GM21825 (cell line): ENCODE measurements at regions not wholly inside any gene's neighbourhood (a gene's known extent, or its start where the extent isn't known, plus 50 kb on each side); places are given as distances from the start of the nearest gene placed in this dataset.

ENCODE experiments used
- ATAC-seq: cut with Tn5 transposase; IDR thresholded peaks from one replicate; pipeline ENCODE4 v1.9.1; 2021; ENCODE audit warnings: mild to moderate bottlenecking, moderate library complexity; ENCODE audit not compliant: unreplicated experiment

DNA sequence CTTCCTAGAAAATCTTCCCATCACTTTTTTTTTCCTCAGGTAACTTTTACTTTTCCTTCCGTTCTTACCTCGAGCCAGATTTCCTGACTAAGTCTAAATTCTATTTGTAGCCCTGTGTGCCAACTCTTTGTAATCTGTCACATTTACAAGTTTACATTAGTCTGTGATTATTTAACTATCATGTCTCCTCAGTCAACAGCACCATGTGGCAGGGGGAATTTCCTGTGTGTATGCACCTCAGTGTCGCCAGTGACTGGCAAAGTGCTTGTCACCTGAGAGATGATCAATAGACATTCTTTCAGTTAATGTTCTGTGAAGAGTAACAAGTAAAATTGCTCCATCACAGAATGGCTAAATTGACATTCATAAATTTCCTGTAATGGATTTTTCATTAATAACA is 468.5 kb downstream of the PDGFC start:
- ATAC-seq, result no peak

DNA sequence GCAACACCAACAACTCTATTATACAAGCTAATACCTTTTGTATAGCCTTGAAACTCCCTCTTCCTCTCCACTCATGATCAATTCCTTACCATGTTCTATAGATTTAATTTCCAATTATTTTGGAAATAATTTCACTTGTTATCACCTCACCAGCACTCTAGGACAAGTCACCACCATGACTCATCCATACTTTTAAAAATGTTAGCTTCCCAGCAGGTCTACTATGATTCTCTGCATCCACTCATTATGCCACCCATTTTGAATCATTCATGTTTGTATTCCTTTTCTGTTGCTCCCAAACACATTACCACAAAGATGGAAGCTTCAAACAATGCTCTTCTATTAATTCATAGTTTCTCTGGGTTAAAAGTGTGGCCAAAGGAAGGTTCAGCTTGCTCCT is 469.6 kb downstream of the PDGFC start:
- no peak for ATAC-seq

- ATAC-seq, result no peak
Observed at GRCh38 chr4:156499684-156500083, 471.9 kb downstream of the PDGFC start.

DNA sequence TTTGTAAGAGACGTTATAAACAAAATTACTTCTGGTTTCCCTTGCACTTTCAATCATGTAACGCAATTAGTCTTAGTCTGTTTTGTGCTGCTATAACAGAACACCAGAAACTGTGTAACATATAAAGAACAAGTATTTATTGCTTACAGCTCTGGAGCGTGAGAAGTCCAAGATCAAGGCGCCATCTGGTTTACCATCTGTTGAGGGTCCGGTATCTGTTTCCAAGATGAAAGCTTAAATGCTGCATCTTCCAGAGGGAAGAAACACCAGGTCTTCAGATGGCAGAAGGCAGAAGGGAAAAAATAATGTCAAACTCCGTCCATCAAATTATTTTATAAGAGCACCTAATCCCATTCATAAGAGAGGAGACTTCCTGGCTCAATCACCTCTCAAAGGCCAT is 474.1 kb downstream of the PDGFC start:
- ATAC-seq, result no peak

DNA sequence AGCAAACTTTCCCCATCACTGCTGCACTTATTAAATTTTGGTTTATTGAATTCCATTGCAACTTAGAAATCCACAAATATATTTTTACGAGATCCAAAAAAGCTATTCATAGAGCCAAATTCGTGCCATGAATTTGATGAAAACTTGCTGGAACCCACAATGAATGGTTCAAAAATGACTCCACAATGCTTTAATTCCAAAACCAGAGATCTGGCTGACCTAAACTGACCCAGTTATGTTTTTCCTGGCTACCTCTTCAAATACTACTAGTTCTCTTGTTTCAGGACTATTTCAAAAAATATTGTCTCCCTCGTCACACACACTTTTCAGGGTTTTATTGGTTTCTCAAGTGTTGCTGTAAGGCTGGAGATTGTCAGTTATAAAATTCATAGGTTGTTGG is 474.8 kb downstream of the PDGFC start:
- ATAC-seq, result no peak

DNA sequence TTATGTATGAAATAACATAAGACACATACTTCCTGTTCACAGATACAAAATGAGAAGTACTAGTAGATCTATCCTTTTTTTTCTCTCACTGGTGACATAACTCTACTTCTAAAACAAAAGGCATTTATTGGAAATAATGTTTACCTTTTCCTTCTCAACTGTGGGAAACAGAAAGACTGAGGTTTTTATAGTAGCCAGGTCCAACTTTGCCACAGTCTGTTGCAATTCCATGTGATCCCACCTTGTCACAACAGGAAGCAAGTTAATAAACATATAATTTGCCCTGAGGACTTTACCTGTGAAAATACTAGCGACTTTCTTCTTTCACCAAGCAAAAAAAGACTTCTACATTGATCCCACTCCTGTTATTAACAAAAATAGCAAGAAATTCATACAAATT is 475.8 kb downstream of the PDGFC start:
- no peak for ATAC-seq

DNA sequence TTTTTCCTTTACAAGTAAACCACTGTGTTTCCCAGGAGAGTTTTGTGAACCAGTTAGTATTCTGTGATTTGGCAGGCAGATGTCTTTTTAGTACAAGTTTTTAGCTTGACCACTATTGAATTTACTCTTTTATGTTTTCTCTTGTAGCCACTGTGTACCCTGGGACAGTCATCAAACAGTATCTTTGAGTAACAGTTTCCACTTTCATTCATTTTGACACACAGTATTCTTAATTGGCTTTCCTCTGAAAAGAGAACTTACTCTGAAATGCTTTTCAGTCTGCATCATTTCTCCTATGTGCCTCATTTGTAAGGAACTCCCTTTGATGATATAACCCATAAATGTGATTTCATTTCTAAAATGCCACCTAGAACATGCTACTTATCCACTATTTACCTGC is 476.5 kb downstream of the PDGFC start:
- ATAC-seq, result no peak

- ATAC-seq, result no peak
Observed at GRCh38 chr4:156493858-156494257, 477.7 kb downstream of the PDGFC start.

DNA sequence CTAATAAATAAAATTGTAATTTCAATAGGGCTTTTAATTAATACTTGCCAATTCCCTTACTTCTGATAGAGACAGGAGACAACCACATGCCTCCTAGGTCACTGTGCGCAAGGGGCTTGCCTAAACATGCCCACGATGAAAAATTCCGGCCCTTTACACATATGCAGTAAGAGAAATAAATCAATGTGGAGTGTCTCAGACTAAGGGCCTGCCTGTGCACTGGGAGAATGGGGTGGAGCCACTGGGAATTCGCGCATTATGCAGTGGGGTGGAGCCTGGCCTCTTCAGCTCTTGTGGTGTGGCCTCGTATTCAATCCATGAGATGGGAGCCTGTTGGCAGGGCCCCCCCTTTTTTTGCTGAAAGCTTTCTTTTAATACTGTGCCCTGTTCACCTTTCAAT is 484.5 kb downstream of the PDGFC start:
- no peak for ATAC-seq

GRCh38 chr4:156481845-156482244 is 489.8 kb downstream of the PDGFC start:
- ATAC-seq, result no peak

- no peak for ATAC-seq
Observed at GRCh38 chr4:156477636-156478035, 494.0 kb downstream of the PDGFC start.

DNA sequence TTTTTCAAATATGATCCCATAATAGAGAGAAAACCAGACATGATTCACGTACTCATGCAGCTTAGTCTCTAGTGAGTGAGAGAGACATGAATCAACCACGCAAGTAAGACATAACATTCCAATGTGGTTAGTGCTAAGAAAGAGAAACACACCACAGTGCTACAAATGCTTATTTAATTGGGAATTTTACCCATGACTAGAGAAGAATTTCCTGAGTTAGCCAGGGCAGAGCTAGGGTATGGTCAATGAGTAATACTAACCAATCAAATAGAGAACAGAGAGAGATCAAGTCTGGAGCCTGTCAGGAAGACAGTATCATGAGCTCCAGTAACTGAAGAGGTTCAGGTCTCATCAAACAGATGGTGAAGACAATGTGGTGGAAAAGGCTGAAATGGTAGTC is 495.2 kb downstream of the PDGFC start:
- ATAC-seq, result no peak

GRCh38 chr4:156475322-156475721 is 496.3 kb downstream of the PDGFC start:
- ATAC-seq, result no peak

- no peak for ATAC-seq
Observed at GRCh38 chr4:156473151-156473550, 498.4 kb downstream of the PDGFC start.

GRCh38 chr4:156472624-156473023 is 499.0 kb downstream of the PDGFC start:
- no peak for ATAC-seq

DNA sequence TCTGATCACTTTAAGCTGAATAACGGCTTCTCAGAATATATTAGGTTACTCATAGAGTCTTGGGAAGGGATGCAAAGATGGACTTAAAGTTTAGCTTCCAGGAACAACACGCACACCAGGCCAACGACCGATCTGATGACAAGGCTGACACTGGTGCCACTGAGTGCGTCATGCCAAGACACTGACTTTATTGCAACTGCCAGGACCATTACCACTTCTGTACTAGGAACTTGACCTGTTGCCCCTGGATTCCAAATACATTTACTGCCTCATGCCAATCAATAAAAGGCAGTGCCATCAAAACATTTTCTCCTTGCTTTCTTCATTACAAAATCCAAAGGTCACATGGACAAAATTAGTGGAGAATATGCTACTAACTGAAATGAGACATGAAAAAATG is 505.9 kb upstream of the CTSO start:
- no peak for ATAC-seq

DNA sequence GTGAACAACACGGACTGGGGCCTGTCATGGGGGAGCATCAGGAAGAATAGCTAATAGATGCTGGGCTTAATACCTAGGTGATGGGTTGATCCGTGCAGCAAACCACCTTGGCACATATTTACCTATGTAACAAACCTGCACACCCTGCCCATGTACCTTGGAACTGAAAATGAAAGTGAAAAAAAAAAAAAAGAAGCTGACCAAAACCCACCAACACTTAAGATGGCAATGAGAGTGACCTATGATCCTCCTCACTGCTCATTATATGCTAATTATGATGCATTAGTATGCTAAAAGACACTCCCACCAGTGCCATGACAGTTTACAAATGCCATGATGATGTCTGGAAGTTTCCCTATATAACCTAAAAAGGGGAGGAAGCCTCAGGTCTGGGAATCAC is 503.2 kb upstream of the CTSO start:
- no peak for ATAC-seq

DNA sequence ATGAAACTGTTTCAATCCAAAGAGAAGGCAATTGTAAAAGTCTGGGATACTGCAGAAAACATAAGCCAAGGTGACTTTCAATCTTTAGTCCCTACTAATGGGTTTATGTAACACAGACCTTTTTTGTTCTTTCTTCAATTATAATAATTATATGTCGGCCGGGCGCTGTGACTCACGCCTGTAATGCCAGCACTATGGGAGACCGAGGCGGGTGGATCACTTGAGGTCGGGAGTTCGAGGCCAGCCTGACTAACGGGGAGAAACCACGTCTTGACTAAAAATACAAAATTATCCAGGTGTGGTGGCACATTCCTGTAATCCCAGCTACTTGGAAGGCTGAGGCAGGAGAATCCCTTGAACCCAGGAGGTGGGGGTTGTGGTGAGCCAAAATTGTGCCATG is 489.8 kb upstream of the CTSO start:
- no peak for ATAC-seq

DNA sequence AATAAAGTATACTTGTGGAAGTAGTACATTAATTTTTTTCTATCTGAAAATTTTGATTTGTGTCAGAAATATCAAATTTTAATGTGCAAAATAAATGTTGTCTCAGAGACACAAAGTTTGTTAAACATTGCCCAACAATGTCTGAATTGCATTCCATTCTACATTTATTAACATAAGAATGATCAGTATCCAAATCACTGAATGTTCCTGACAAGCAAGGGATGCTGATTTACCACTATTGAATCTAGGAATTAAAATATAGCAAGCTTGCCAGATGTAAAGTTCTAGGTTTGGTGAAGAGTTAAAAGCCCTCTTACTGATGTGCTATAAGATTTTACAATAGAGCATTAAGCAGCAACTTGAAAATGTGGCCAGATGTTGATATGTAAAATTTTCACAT is 489.2 kb upstream of the CTSO start:
- ATAC-seq, result no peak

DNA sequence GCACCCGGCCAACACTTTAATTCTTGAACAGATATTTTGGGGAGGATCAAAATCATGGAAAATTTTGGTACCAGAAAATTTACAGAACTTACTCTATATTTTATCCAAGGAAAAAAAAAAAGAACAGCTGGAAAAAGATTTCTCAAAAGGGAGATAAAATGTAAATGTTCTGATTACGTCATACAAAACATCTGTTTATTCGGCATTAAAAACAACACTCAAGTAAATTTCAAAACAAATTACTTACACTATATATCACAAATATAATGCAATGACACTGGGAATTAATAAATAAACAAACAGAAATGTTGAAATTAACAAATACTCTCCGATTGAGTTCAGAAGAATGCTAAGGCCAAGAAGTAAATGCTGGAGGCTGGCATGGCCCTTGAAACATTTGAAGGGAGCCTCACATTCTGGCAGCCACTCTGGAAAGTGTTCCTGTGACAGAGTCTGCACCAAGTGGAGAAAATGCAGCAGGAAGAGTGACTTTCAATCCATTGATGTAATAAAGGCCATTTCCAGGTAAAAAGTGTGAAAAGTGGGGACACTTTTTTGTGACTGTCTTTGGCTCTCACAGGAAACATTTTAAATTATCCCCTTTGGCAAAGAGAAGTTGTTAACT is 486.0 kb upstream of the CTSO start:
- no peak for ATAC-seq

DNA sequence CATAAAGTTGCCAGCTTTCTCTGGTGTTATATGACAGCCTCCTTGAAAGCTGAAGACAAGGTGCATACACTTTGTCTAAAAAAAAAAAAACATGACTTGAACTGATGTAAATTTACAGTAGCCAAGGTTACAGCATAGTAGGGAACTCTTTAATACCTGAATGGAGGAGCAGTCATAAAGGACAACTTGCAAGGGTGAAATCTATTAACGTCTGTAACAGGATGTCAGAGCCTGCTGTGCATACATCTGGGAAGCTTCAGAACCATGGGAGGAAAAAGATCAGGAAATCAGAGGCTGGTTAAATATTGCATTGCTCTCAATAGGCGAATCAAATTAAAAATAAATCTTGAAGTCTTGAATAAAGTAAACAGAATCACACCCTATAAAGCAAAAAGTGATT is 484.0 kb upstream of the CTSO start:
- ATAC-seq, result no peak

GRCh38 chr4:156422576-156422975 is 468.9 kb upstream of the CTSO start:
- ATAC-seq, result no peak

DNA sequence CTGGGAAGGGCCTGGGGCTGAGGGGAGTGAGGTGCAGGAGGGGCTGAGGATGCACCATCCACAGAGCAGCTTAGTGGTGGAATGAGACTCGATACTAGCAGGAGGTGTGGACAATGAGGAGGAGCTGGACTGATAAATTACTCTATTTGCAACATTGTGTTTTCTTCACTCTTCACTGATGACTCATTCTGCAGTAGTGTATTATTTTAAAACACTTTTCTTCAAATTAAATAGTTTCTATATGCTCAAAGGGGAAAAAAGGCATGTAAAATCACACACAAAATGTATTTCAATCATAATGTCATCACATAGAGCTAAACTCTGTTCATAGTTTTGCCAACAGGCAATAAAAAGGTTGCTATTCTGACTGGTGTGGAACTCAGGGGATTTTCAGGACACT is 467.0 kb upstream of the CTSO start:
- ATAC-seq, result no peak
